ENCODE measurements at regions not wholly inside any gene's neighbourhood (a gene's known extent, or its start where the extent isn't known, plus 50 kb on each side); places are given as distances from the start of the nearest gene placed in this dataset.

- Histone ChIP-seq H3K36me3 (ENCODE audit: control insufficient read depth in 2 of 3, insufficient read depth in 3 of 3, low read length in 3 of 3) (no peaks in the 10 kb centered on the region), H3K4me1 (ENCODE audit: control insufficient read depth in 2 of 3, insufficient read depth in 2 of 3, low read depth in 1 of 3, low read length in 3 of 3) (no peaks in the 10 kb centered on the region), H3K27ac (ENCODE audit: low read depth in 2 of 2, low read length in 2 of 2) (no peak overlapping the region), H3K9ac (ENCODE audit: low read length in 3 of 3) (no peak overlapping the region), H3K4me3 (ENCODE audit: low read length in 3 of 3) (no peak overlapping the region), H3K9me3 (ENCODE audit: control insufficient read depth in 2 of 3, insufficient read depth in 1 of 3, low read length in 3 of 3) (no peaks in the 10 kb centered on the region), H3K27me3 (ENCODE audit: control insufficient read depth, insufficient read depth, low read length) (no peaks in the 10 kb centered on the region)
- intact Hi-C loops (cut with DNase I): no loop called here
- no peak for FAIRE-seq
- DNase-seq: no peak
- no peak for TF ChIP-seq CTCF (IDR thresholded peaks at IDR 0.05; ENCODE audit: borderline replicate concordance, extremely low read depth, insufficient read depth)
Measured at GRCh38 chr11:115739878-115740277, 235.7 kb upstream of the CADM1 start.

GRCh38 chr11:115739146-115739545 lies 234.9 kb upstream of the CADM1 start:
- Histone ChIP-seq H3K27me3 (ENCODE audit: control insufficient read depth, insufficient read depth, low read length) (no peaks in the 10 kb centered on the region), H3K4me3 (ENCODE audit: low read length in 3 of 3) (no peak overlapping the region), H3K4me1 (ENCODE audit: control insufficient read depth in 2 of 3, insufficient read depth in 2 of 3, low read depth in 1 of 3, low read length in 3 of 3) (no peaks in the 10 kb centered on the region), H3K36me3 (ENCODE audit: control insufficient read depth in 2 of 3, insufficient read depth in 3 of 3, low read length in 3 of 3) (no peaks in the 10 kb centered on the region), H3K27ac (ENCODE audit: low read depth in 2 of 2, low read length in 2 of 2) (no peak overlapping the region), H3K9ac (ENCODE audit: low read length in 3 of 3) (no peak overlapping the region), H3K9me3 (ENCODE audit: control insufficient read depth in 2 of 3, insufficient read depth in 1 of 3, low read length in 3 of 3) (no peaks in the 10 kb centered on the region)
- intact Hi-C loops (cut with DNase I): no loop called here
- TF ChIP-seq CTCF (IDR thresholded peaks at IDR 0.05; ENCODE audit: borderline replicate concordance, extremely low read depth, insufficient read depth): no peak
- FAIRE-seq (no peak), DNase-seq (no peak)

GRCh38 chr11:115737875-115738274 lies 233.7 kb upstream of the CADM1 start:
- Histone ChIP-seq H3K36me3 (ENCODE audit: control insufficient read depth in 2 of 3, insufficient read depth in 3 of 3, low read length in 3 of 3) (no peaks in the 10 kb centered on the region), H3K9ac (ENCODE audit: low read length in 3 of 3) (no peak overlapping the region), H3K4me3 (ENCODE audit: low read length in 3 of 3) (no peak overlapping the region), H3K27me3 (ENCODE audit: control insufficient read depth, insufficient read depth, low read length) (no peaks in the 10 kb centered on the region), H3K27ac (ENCODE audit: low read depth in 2 of 2, low read length in 2 of 2) (no peak overlapping the region), H3K9me3 (ENCODE audit: control insufficient read depth in 2 of 3, insufficient read depth in 1 of 3, low read length in 3 of 3) (no peaks in the 10 kb centered on the region), H3K4me1 (ENCODE audit: control insufficient read depth in 2 of 3, insufficient read depth in 2 of 3, low read depth in 1 of 3, low read length in 3 of 3) (no peaks in the 10 kb centered on the region)
- DNase-seq: no peak
- no peak for FAIRE-seq
- no peak for TF ChIP-seq CTCF (IDR thresholded peaks at IDR 0.05; ENCODE audit: borderline replicate concordance, extremely low read depth, insufficient read depth)
- intact Hi-C loops (cut with DNase I): no loop called here

- H3K4me1 ChIP-seq (ENCODE audit: control insufficient read depth in 2 of 3, insufficient read depth in 2 of 3, low read depth in 1 of 3, low read length in 3 of 3): no peaks in the 10 kb centered on the region
- no peaks in the 10 kb centered on the region for H3K9me3 ChIP-seq (ENCODE audit: control insufficient read depth in 2 of 3, insufficient read depth in 1 of 3, low read length in 3 of 3)
- intact Hi-C loops (cut with DNase I): no loop called here
- H3K9ac ChIP-seq (ENCODE audit: low read length in 3 of 3): no peak overlapping the region
- H3K27me3 ChIP-seq (ENCODE audit: control insufficient read depth, insufficient read depth, low read length): no peaks in the 10 kb centered on the region
- H3K27ac ChIP-seq (ENCODE audit: low read depth in 2 of 2, low read length in 2 of 2): no peak overlapping the region
- DNase-seq (peak in 2 of 5 donors; percentile 32 to 55), FAIRE-seq (no peak)
- H3K4me3 ChIP-seq (ENCODE audit: low read length in 3 of 3): no peak overlapping the region
- TF ChIP-seq CTCF (IDR thresholded peaks at IDR 0.05; ENCODE audit: borderline replicate concordance, extremely low read depth, insufficient read depth): no peak
- no peaks in the 10 kb centered on the region for H3K36me3 ChIP-seq (ENCODE audit: control insufficient read depth in 2 of 3, insufficient read depth in 3 of 3, low read length in 3 of 3)
Measured at GRCh38 chr11:115736146-115736545, 231.9 kb upstream of the CADM1 start.
